Sigmoid colon (tissue), 4 donors: ENCODE measurements at regions not wholly inside any gene's neighbourhood (a gene's known extent, or its start where the extent isn't known, plus 50 kb on each side); places are given as distances from the start of the nearest gene placed in this dataset.
"Not testable (repeated sequence)": the region's sequence is repeated elsewhere in the genome, so short reads cannot be mapped to it uniquely, and the experiment has no call there.

Source experiments
- POLR2AphosphoS5 ChIP-seq, 4 donors: sonication (generic); formaldehyde crosslinking; IDR thresholded peaks; one replicate each; pipeline ENCODE4 v1.6.1; 2017; ENCODE audit warnings: antibody characterized with exemption in 4 of 4
- TF ChIP-seq, protein P1 (sequence below), 4 experiments: fragments of 450-650 bp in 3 of 4; fragments of 200-600 bp in 1 of 4; IDR thresholded peaks; one replicate each; pipeline ENCODE4 v1.5.1; 2016 to 2019; ENCODE audit warnings: antibody characterized with exemption in 4 of 4, mild to moderate bottlenecking in 3 of 4, moderate library complexity in 2 of 4

GRCh38 chr5:18801413-18801812, 1167.2 kb downstream of the TAF11L14 start:
- TF ChIP-seq, protein P1, sequence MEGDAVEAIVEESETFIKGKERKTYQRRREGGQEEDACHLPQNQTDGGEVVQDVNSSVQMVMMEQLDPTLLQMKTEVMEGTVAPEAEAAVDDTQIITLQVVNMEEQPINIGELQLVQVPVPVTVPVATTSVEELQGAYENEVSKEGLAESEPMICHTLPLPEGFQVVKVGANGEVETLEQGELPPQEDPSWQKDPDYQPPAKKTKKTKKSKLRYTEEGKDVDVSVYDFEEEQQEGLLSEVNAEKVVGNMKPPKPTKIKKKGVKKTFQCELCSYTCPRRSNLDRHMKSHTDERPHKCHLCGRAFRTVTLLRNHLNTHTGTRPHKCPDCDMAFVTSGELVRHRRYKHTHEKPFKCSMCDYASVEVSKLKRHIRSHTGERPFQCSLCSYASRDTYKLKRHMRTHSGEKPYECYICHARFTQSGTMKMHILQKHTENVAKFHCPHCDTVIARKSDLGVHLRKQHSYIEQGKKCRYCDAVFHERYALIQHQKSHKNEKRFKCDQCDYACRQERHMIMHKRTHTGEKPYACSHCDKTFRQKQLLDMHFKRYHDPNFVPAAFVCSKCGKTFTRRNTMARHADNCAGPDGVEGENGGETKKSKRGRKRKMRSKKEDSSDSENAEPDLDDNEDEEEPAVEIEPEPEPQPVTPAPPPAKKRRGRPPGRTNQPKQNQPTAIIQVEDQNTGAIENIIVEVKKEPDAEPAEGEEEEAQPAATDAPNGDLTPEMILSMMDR (IDR thresholded peaks at IDR 0.05) = not testable (repeated sequence)
- TF ChIP-seq POLR2AphosphoS5 (IDR thresholded peaks at IDR 0.05) = not testable (repeated sequence)
